Tibial nerve (tissue), 4 donors: ENCODE measurements at regions not wholly inside any gene's neighbourhood (a gene's known extent, or its start where the extent isn't known, plus 50 kb on each side); places are given as distances from the start of the nearest gene placed in this dataset.

ENCODE experiments used
- DNase-seq, 2 donors: peaks; one replicate each; pipeline ENCODE4 v3.0.0-alpha.2; 2019; ENCODE audit warnings: low spot score in 2 of 2
- H3K27ac ChIP-seq, 4 donors: fragments of 200-600 bp; sonication (generic) in 3 of 4; one replicate each; pipeline ENCODE4 v1.5.1; 2017 to 2019; ENCODE audit warnings: mild to moderate bottlenecking in 1 of 4
- H3K27me3 ChIP-seq, 2 donors: fragments of 200-600 bp; sonication (generic) in 1 of 2; one replicate each; pipeline versions ENCODE4 v1.5.1 to v1.6.0; 2017 to 2019
- H3K36me3 ChIP-seq, 3 donors: fragments of 200-600 bp; sonication (generic); one replicate each; pipeline ENCODE4 v1.5.1; 2018 to 2019
- H3K4me1 ChIP-seq, 4 donors: fragments of 200-600 bp; sonication (generic) in 3 of 4; one replicate each; pipeline ENCODE4 v1.5.1; 2017 to 2019
- H3K4me3 ChIP-seq, 4 donors: fragments of 200-600 bp; sonication (generic) in 3 of 4; one replicate each; pipeline ENCODE4 v1.5.1; 2017 to 2019; ENCODE audit warnings: mild to moderate bottlenecking in 1 of 4, moderate library complexity in 1 of 4
- H3K9me3 ChIP-seq, 4 donors: fragments of 200-600 bp; sonication (generic) in 3 of 4; one replicate each; pipeline ENCODE4 v1.5.1; 2017 to 2019
- EP300 ChIP-seq, 2 donors: sonication (generic); formaldehyde crosslinking; IDR thresholded peaks; one replicate each; pipeline ENCODE4 v1.6.1; 2017; ENCODE audit warnings: antibody characterized with exemption in 2 of 2, mild to moderate bottlenecking in 1 of 2
- POLR2A ChIP-seq, 2 donors: fragments of 450-650 bp; IDR thresholded peaks; one replicate each; pipeline ENCODE4 v1.6.1; 2017; ENCODE audit warnings: antibody characterized with exemption in 2 of 2, mild to moderate bottlenecking in 2 of 2, moderate library complexity in 2 of 2
- WGBS, 2 donors: methylation state at CpG; one replicate each; pipeline ENCODE4 v1.1.5; 2018; 5-methylcytosine and 5-hydroxymethylcytosine counted together
- TF ChIP-seq, protein P1 (sequence below), 5 experiments: fragments of 200-600 bp in 3 of 5; fragments of 450-650 bp in 2 of 5; sonication (generic) in 3 of 5; IDR thresholded peaks; one replicate each; pipeline ENCODE4 v1.5.1; 2016 to 2019; ENCODE audit warnings: antibody characterized with exemption in 5 of 5, mild to moderate bottlenecking in 3 of 5, moderate library complexity in 2 of 5

DNA sequence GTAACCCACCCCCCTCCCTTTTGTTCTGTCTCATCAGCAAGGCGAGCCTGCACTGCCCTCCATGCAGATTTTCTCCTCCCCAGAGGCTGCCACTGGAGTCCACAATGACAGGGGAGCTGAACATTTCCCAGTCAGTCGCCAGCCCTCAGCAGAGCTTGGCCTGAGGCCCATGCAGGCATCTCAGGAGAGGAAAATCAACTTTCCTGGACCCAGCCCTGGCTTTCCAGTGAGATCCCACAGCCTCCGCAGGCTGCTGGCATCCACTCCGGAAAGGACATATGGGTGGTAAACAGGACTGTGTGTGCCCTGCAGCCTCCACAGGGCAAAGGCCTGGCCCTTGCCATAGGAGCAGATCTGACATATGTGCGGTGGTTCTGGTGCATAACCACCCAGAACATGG is 253.8 kb downstream of the TNS1 start:
- H3K4me3 ChIP-seq: no peak overlapping the region
- DNase-seq: no peak
- H3K27ac ChIP-seq: no peak overlapping the region
- H3K9me3 ChIP-seq: no peaks in the 10 kb centered on the region
- H3K36me3 ChIP-seq: no peaks in the 10 kb centered on the region
- 50 to 75% methylated on average over 2 to 5 of the region's 5 CpGs for WGBS, 2 donors
- H3K4me1 ChIP-seq: peaks cover 0 to 55% (median 15%) of the 10 kb centered on the region in 4 donors
- no peaks in the 10 kb centered on the region for H3K27me3 ChIP-seq
- TF ChIP-seq POLR2A (IDR thresholded peaks at IDR 0.05) (no peak), EP300 (IDR thresholded peaks at IDR 0.05) (no peak)
- TF ChIP-seq, protein P1, sequence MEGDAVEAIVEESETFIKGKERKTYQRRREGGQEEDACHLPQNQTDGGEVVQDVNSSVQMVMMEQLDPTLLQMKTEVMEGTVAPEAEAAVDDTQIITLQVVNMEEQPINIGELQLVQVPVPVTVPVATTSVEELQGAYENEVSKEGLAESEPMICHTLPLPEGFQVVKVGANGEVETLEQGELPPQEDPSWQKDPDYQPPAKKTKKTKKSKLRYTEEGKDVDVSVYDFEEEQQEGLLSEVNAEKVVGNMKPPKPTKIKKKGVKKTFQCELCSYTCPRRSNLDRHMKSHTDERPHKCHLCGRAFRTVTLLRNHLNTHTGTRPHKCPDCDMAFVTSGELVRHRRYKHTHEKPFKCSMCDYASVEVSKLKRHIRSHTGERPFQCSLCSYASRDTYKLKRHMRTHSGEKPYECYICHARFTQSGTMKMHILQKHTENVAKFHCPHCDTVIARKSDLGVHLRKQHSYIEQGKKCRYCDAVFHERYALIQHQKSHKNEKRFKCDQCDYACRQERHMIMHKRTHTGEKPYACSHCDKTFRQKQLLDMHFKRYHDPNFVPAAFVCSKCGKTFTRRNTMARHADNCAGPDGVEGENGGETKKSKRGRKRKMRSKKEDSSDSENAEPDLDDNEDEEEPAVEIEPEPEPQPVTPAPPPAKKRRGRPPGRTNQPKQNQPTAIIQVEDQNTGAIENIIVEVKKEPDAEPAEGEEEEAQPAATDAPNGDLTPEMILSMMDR (IDR thresholded peaks at IDR 0.05): no peak

DNA sequence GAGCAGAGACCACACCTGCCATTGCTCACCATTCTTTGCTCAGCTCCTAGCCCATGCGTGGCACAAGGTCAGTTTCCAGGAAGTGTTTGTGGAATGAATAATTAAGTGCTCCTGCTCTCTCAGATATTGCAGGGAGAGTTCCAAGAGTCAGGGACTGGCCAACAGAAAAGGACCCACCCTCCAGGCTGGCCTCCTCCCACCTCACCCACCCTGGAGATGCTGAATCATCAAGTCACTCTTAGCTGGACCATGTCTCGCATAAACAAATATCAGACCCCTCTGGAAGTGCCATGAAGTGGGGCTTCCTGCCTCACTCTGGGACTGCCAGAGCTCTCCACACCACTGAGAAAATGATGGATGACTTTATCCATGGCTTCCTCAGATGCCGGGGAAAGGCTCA is 256.0 kb downstream of the TNS1 start:
- 63 to 67% methylated on average over 2 to 3 of the region's 3 CpGs for WGBS, 2 donors
- no peaks in the 10 kb centered on the region for H3K27me3 ChIP-seq
- DNase-seq: no peak
- peak overlapping the region in 2 of 4 donors; percentile 64 to 65 for H3K27ac ChIP-seq
- H3K4me1 ChIP-seq: peaks cover 0 to 35% (median 11%) of the 10 kb centered on the region in 4 donors
- H3K4me3 ChIP-seq: no peak overlapping the region
- H3K9me3 ChIP-seq: no peaks in the 10 kb centered on the region
- no peak for TF ChIP-seq POLR2A (IDR thresholded peaks at IDR 0.05)
- no peak for TF ChIP-seq EP300 (IDR thresholded peaks at IDR 0.05)
- TF ChIP-seq, protein P1 (IDR thresholded peaks at IDR 0.05): no peak
- H3K36me3 ChIP-seq: no peaks in the 10 kb centered on the region

DNA sequence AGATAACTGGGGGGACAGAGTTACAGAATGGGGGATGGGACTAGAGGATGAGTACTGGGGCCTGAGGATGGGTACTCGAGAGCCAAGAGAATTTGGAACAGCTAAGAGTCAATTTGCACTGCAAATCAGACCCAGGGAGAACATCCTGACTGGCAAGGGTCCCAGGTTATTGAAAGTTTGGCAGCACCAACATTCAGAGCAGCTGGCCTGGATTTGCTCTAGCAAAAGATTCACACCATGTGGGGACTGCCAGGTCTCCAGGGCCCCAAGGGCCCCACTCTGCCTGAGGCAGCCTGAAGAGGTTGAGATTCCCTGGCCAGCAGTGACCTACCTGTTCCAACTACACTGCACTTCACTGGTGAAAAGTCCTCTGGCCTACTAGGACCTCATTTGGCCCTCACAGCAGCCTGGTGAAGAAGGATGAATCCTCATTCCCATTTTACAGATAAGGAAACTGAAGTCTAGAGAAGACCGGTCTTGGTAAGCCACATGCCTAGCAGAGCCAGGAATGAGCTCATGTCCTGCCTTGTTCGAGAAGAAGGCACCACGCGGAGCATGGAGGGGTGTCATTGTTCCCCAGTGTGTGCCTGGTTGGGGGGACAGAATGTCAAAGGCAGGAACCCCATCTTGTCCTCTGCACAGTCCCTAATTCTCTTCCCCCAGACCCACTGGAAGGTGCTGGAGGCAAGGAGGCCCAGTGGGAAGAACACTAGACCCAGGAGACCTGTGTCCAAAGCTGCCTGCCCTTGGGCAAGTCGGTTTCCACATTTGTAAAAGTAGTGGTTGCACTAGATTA is 258.6 kb downstream of the TNS1 start:
- no peaks in the 10 kb centered on the region for H3K9me3 ChIP-seq
- H3K4me1 ChIP-seq: peaks cover 0 to 46% (median 13%) of the 10 kb centered on the region in 4 donors
- WGBS, 2 donors: 84 to 87% methylated on average over 6 of the region's 6 CpGs
- H3K27me3 ChIP-seq: no peaks in the 10 kb centered on the region
- no peak overlapping the region for H3K4me3 ChIP-seq
- no peak for DNase-seq
- H3K27ac ChIP-seq: peak overlapping the region in 1 of 4 donors; percentile 55
- no peaks in the 10 kb centered on the region for H3K36me3 ChIP-seq
- TF ChIP-seq EP300 (IDR thresholded peaks at IDR 0.05): no peak
- TF ChIP-seq, protein P1 (IDR thresholded peaks at IDR 0.05): no peak
- TF ChIP-seq POLR2A (IDR thresholded peaks at IDR 0.05): no peak

DNA sequence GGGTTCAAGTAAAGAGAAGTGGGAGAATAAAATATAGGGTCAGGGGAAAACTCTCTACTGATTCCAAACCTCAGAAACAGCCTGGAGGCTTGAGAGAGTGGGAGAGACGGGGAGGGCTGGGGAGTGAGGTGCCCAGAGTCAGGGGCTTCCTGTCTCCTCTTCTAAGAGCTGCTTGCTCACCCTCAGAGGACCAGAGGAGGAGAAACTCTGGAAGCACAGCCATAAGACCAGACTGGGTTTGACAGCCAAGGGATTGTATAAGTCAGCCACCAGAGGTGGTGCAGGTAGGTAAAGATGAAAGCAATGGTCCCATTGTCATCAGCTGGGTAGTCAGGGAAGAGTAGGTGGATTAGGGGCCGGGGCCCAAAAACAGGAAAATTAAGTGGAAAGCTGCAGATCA is 259.4 kb downstream of the TNS1 start:
- WGBS, 2 donors: 89 to 96% methylated on average over 2 of the region's 2 CpGs
- TF ChIP-seq, protein P1 (IDR thresholded peaks at IDR 0.05): no peak
- no peak for TF ChIP-seq EP300 (IDR thresholded peaks at IDR 0.05)
- no peak for TF ChIP-seq POLR2A (IDR thresholded peaks at IDR 0.05)
- H3K4me3 ChIP-seq: no peak overlapping the region
- DNase-seq: no peak
- no peaks in the 10 kb centered on the region for H3K27me3 ChIP-seq
- H3K4me1 ChIP-seq: peaks cover 0 to 42% (median 13%) of the 10 kb centered on the region in 4 donors
- H3K36me3 ChIP-seq: no peaks in the 10 kb centered on the region
- peak overlapping the region in 1 of 4 donors; percentile 1 for H3K27ac ChIP-seq
- no peaks in the 10 kb centered on the region for H3K9me3 ChIP-seq

DNA sequence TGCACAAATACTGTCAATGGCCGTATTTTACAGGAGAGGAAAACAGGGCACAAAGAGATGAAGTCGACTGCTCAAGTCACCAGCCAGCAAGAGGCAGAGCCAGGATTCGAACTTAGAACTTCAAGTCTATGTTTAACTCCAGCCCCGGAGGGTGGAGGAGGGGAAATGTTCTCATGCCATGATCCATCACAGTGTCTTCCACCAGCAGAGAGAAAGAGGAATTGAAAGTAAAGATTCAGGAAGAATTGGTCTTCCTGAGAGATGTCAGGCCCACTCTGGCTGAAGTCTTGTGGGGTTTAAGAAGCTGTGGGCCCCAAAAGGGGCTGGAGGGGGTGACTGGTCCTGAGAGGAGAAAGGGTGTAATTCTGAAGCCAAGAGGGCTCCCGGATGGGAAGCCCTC is 260.0 kb downstream of the TNS1 start:
- Histone ChIP-seq H3K27me3 (no peaks in the 10 kb centered on the region), H3K4me1 (peaks cover 0 to 39% (median 13%) of the 10 kb centered on the region in 4 donors), H3K36me3 (no peaks in the 10 kb centered on the region), H3K4me3 (no peak overlapping the region), H3K9me3 (no peaks in the 10 kb centered on the region), H3K27ac (peak overlapping the region in 2 of 4 donors; percentile 1 to 23)
- WGBS, 2 donors: 82 to 87% methylated on average over 5 of the region's 5 CpGs
- TF ChIP-seq POLR2A (IDR thresholded peaks at IDR 0.05) (no peak), EP300 (IDR thresholded peaks at IDR 0.05) (no peak)
- TF ChIP-seq, protein P1 (IDR thresholded peaks at IDR 0.05): no peak
- no peak for DNase-seq
